ENCODE measurements at regions not wholly inside any gene's neighbourhood (a gene's known extent, or its start where the extent isn't known, plus 50 kb on each side); places are given as distances from the start of the nearest gene placed in this dataset.

DNA sequence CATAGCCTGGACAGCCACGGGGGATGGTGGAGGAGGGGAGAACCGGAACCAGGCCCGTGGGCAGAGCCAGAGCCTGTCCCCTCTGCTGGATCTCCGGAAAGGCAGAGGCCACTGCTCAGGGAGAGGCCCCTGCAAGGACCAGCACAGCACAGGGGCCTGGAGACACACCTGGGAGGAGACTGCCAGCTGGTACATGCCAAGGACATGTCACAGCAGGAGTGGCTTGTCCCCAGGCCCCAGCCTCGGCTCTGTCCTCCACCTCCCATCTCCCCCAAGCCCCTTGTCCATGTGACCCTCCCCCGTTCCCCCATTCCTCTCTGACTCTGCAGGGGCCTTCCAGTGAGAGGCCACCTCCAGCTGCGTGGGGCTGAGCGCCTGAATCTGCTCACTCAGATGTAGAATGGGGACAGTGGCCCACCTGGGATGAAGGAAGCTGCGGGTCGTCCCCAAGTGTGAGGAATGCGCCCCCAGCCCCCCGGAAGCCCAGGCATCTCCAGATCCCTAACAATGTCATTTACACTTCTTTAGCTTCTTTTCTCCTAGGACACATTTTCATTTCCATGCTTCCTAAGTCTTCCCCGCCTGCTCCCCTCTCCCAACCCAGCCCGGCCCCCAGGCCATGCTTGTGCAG lies 349.6 kb upstream of the IRX2 start:
- in situ Hi-C loops (cut with MboI), result no loop called here
- no peak overlapping the region for H2AFZ ChIP-seq (ENCODE audit: low read depth, low read length)
- WGBS (ENCODE audit: insufficient coverage, low coverage, missing lambda C conversion rate), result 0% methylated on average over 13 of the region's 14 CpGs

More for the DNA sequence above, 349.6 kb upstream of the IRX2 start:
- Histone ChIP-seq H3K9me3 (replicated peaks; ENCODE audit: control insufficient read depth, insufficient read depth, low read depth, low read length) (no peaks in the 10 kb centered on the region), H3K9me1 (ENCODE audit: control insufficient read depth, insufficient read depth, low read length) (no peaks in the 10 kb centered on the region), H3K4me3 (no peak overlapping the region), H4K20me1 (replicated peaks; ENCODE audit: control insufficient read depth, insufficient read depth, low read length) (no peaks in the 10 kb centered on the region; the same call in 1 of the 2 replicates), H3K9ac (ENCODE audit: insufficient read depth in 1 of 2, low read depth in 2 of 2, low read length in 2 of 2) (0 out of 4 replicates have a peak overlapping the region, but pooled peaks of 1 of the 2 experiments have one; percentile 13), H3K79me2 (ENCODE audit: control insufficient read depth, insufficient read depth, low read length) (no peaks in the 10 kb centered on the region), H3K4me1 (replicated peaks in 1 of 2; ENCODE audit: control insufficient read depth in 2 of 2, insufficient read depth in 2 of 2, low read length in 2 of 2) (no peaks in the 10 kb centered on the region), H3K27me3 (ENCODE audit: control insufficient read depth in 2 of 2, insufficient read depth in 2 of 2, low read length in 2 of 2) (peaks cover 9 to 36% of the 10 kb centered on the region in 2 experiments; a peak in 3 of 5 replicates), H3K36me3 (ENCODE audit: control insufficient read depth, insufficient read depth, low read length) (no peaks in the 10 kb centered on the region), H3K4me2 (ENCODE audit: insufficient read depth, low read length) (no peak overlapping the region), H3K27ac (ENCODE audit: extremely low read depth, low read depth, low read length) (no peak overlapping the region)
- ChIA-PET CTCF (ENCODE audit: low intra/inter-chr PET ratio) (no interaction called here), POLR2A (interaction anchor here (0.5 kb wide), 1 partner anchor 77 kb away, joined by 3 read pairs; no protein-coding TSS in a partner anchor)
- no TSS peak for BruUV-seq (replicated peaks)
- no peak for ATAC-seq
- no peak for DNase-seq (ENCODE audit: extremely low read depth in 1 of 4, low spot score in 3 of 4)
- no peak for TF ChIP-seq ZBTB34 (CRISPR knock-in tag; IDR thresholded peaks at IDR 0.05)
- no peak for TF ChIP-seq ATF7 (IDR thresholded peaks at IDR 0.05)
- no peak for TF ChIP-seq HDAC6 (IDR thresholded peaks at IDR 0.05; ENCODE audit: low read depth, low read length)
- no peak for TF ChIP-seq CBX2 (IDR thresholded peaks at IDR 0.05; ENCODE audit: insufficient read depth, low read length, poor library complexity, severe bottlenecking)
- no peak for TF ChIP-seq SFPQ (IDR thresholded peaks at IDR 0.05; ENCODE audit: low read depth, low read length)
- intact Hi-C loops (cut with micrococcal nuclease), result no loop called here
- FAIRE-seq, result no peak
